ENCODE measurements at regions not wholly inside any gene's neighbourhood (a gene's known extent, or its start where the extent isn't known, plus 50 kb on each side); places are given as distances from the start of the nearest gene placed in this dataset.
"Not testable (repeated sequence)": the region's sequence is repeated elsewhere in the genome, so short reads cannot be mapped to it uniquely, and the experiment has no call there.

- no peak for FAIRE-seq
Observed at GRCh38 chr6:144528743-144529425, 243.7 kb downstream of the UTRN start.

GRCh38 chr6:144530118-144530517, 245.0 kb downstream of the UTRN start:
- DNase-seq (ENCODE audit: low spot score) (no peak), FAIRE-seq (no peak)

More at GRCh38 chr6:144528743-144529425, 243.7 kb downstream of the UTRN start:
- peak; percentile 64 for DNase-seq (ENCODE audit: low spot score)

- not testable (repeated sequence) for DNase-seq (ENCODE audit: low spot score); FAIRE-seq
Observed at GRCh38 chr6:144532238-144532637, 247.1 kb downstream of the UTRN start.

- FAIRE-seq (no peak), DNase-seq (ENCODE audit: low spot score) (no peak)
Observed at GRCh38 chr6:144534180-144534579, 249.0 kb downstream of the UTRN start.

- no peak for FAIRE-seq
- DNase-seq (ENCODE audit: low spot score) = no peak
Observed at GRCh38 chr6:144535630-144536029, 250.5 kb downstream of the UTRN start.

- no peak for DNase-seq (ENCODE audit: low spot score)
- no peak for FAIRE-seq
Observed at GRCh38 chr6:144536079-144536478, 250.9 kb downstream of the UTRN start.

- peak; percentile 80 for DNase-seq (ENCODE audit: low spot score)
Observed at GRCh38 chr6:144543006-144543871, 258.1 kb downstream of the UTRN start.

GRCh38 chr6:144544266-144544830, 259.2 kb downstream of the UTRN start:
- DNase-seq (ENCODE audit: low spot score) = no peak
- FAIRE-seq = no peak

More at GRCh38 chr6:144543006-144543871, 258.1 kb downstream of the UTRN start:
- peak; percentile 89 for FAIRE-seq

GRCh38 chr6:144546807-144547206, 261.7 kb downstream of the UTRN start:
- DNase-seq (ENCODE audit: low spot score) (no peak), FAIRE-seq (no peak)

GRCh38 chr6:144547409-144547808, 262.3 kb downstream of the UTRN start:
- no peak for DNase-seq (ENCODE audit: low spot score)
- FAIRE-seq = no peak

GRCh38 chr6:144548536-144548935, 263.4 kb downstream of the UTRN start:
- FAIRE-seq (no peak), DNase-seq (ENCODE audit: low spot score) (no peak)

GRCh38 chr6:144549837-144550747, 265.0 kb downstream of the UTRN start:
- DNase-seq (ENCODE audit: low spot score) (no peak), FAIRE-seq (no peak)

- FAIRE-seq (no peak), DNase-seq (ENCODE audit: low spot score) (no peak)
Observed at GRCh38 chr6:144551339-144551738, 266.2 kb downstream of the UTRN start.

- FAIRE-seq = no peak
- no peak for DNase-seq (ENCODE audit: low spot score)
Observed at GRCh38 chr6:144555066-144555465, 269.9 kb downstream of the UTRN start.

GRCh38 chr6:144559865-144560593, 274.9 kb downstream of the UTRN start:
- DNase-seq (ENCODE audit: low spot score) = no peak
- FAIRE-seq = no peak

- no peak for FAIRE-seq
Observed at GRCh38 chr6:144561455-144562043, 276.4 kb downstream of the UTRN start.

GRCh38 chr6:144564202-144564601, 279.1 kb downstream of the UTRN start:
- DNase-seq (ENCODE audit: low spot score) (no peak), FAIRE-seq (no peak)

More at GRCh38 chr6:144561455-144562043, 276.4 kb downstream of the UTRN start:
- no peak for DNase-seq (ENCODE audit: low spot score)

GRCh38 chr6:144566868-144567615, 281.9 kb downstream of the UTRN start:
- FAIRE-seq = no peak

GRCh38 chr6:144568241-144568640, 283.1 kb downstream of the UTRN start:
- no peak for DNase-seq (ENCODE audit: low spot score)
- FAIRE-seq = no peak

More at GRCh38 chr6:144566868-144567615, 281.9 kb downstream of the UTRN start:
- DNase-seq (ENCODE audit: low spot score) = no peak

All from RCC 7860 (cell line).